ENCODE measurements at regions not wholly inside any gene's neighbourhood (a gene's known extent, or its start where the extent isn't known, plus 50 kb on each side); places are given as distances from the start of the nearest gene placed in this dataset.

GRCh38 chr3:159149633-159150032 lies 347.8 kb downstream of the MFSD1 start:
- no peak for TF ChIP-seq EZH2phosphoT487 (conservative IDR thresholded peaks at IDR 0.05; ENCODE audit: low read length)
- no peak for TF ChIP-seq CTCF (IDR thresholded peaks at IDR 0.05; ENCODE audit: insufficient read depth, low read length, poor library complexity, severe bottlenecking)
- H3K27ac ChIP-seq (ENCODE audit: low read depth, low read length), result no peak overlapping the region
- no peaks in the 10 kb centered on the region for H3K9me2 ChIP-seq (replicated peaks; ENCODE audit: insufficient read depth, low read length)
- H3K79me2 ChIP-seq (ENCODE audit: insufficient read depth, low read length), result no peaks in the 10 kb centered on the region
- H3K27me3 ChIP-seq (ENCODE audit: low read length), result no peaks in the 10 kb centered on the region
- H3K4me3 ChIP-seq (ENCODE audit: insufficient read depth, low read length, poor library complexity, severe bottlenecking), result no peak overlapping the region
- H3K9ac ChIP-seq (ENCODE audit: low read length), result no peak overlapping the region
- no peaks in the 10 kb centered on the region for H4K20me1 ChIP-seq (ENCODE audit: low read depth, low read length)
- H2AFZ ChIP-seq (ENCODE audit: low read depth, low read length, severe bottlenecking), result no peak overlapping the region
- H3K4me2 ChIP-seq (ENCODE audit: low read depth, low read length, poor library complexity, severe bottlenecking), result no peak overlapping the region
- H3K36me3 ChIP-seq (ENCODE audit: low read length), result no peaks in the 10 kb centered on the region
- no peaks in the 10 kb centered on the region for H3K9me3 ChIP-seq (ENCODE audit: insufficient read depth, low read length)
- H3F3A ChIP-seq (ENCODE audit: insufficient read depth), result no peaks in the 10 kb centered on the region

GRCh38 chr3:159150180-159150579 lies 348.3 kb downstream of the MFSD1 start:
- TF ChIP-seq CTCF (IDR thresholded peaks at IDR 0.05; ENCODE audit: insufficient read depth, low read length, poor library complexity, severe bottlenecking) (no peak), EZH2phosphoT487 (conservative IDR thresholded peaks at IDR 0.05; ENCODE audit: low read length) (no peak)
- Histone ChIP-seq H3K4me3 (ENCODE audit: insufficient read depth, low read length, poor library complexity, severe bottlenecking) (no peak overlapping the region), H3K9me2 (replicated peaks; ENCODE audit: insufficient read depth, low read length) (no peaks in the 10 kb centered on the region), H4K20me1 (ENCODE audit: low read depth, low read length) (no peaks in the 10 kb centered on the region), H3K9me3 (ENCODE audit: insufficient read depth, low read length) (no peaks in the 10 kb centered on the region), H3K27me3 (ENCODE audit: low read length) (no peaks in the 10 kb centered on the region), H3K4me2 (ENCODE audit: low read depth, low read length, poor library complexity, severe bottlenecking) (no peak overlapping the region), H3K27ac (ENCODE audit: low read depth, low read length) (no peak overlapping the region), H3K9ac (ENCODE audit: low read length) (no peak overlapping the region), H3K79me2 (ENCODE audit: insufficient read depth, low read length) (no peaks in the 10 kb centered on the region), H3K36me3 (ENCODE audit: low read length) (no peaks in the 10 kb centered on the region), H3F3A (ENCODE audit: insufficient read depth) (no peaks in the 10 kb centered on the region), H2AFZ (ENCODE audit: low read depth, low read length, severe bottlenecking) (no peak overlapping the region)

GRCh38 chr3:159151130-159151529 lies 349.3 kb downstream of the MFSD1 start:
- H3K9me3 ChIP-seq (ENCODE audit: insufficient read depth, low read length), result no peaks in the 10 kb centered on the region
- H3K4me2 ChIP-seq (ENCODE audit: low read depth, low read length, poor library complexity, severe bottlenecking), result no peak overlapping the region
- no peak overlapping the region for H3K4me3 ChIP-seq (ENCODE audit: insufficient read depth, low read length, poor library complexity, severe bottlenecking)
- H2AFZ ChIP-seq (ENCODE audit: low read depth, low read length, severe bottlenecking), result no peak overlapping the region
- no peaks in the 10 kb centered on the region for H3K36me3 ChIP-seq (ENCODE audit: low read length)
- no peaks in the 10 kb centered on the region for H3K27me3 ChIP-seq (ENCODE audit: low read length)
- H3K9me2 ChIP-seq (replicated peaks; ENCODE audit: insufficient read depth, low read length), result no peaks in the 10 kb centered on the region
- no peak for TF ChIP-seq CTCF (IDR thresholded peaks at IDR 0.05; ENCODE audit: insufficient read depth, low read length, poor library complexity, severe bottlenecking)
- no peak for TF ChIP-seq EZH2phosphoT487 (conservative IDR thresholded peaks at IDR 0.05; ENCODE audit: low read length)
- no peaks in the 10 kb centered on the region for H3K79me2 ChIP-seq (ENCODE audit: insufficient read depth, low read length)
- no peaks in the 10 kb centered on the region for H3F3A ChIP-seq (ENCODE audit: insufficient read depth)
- H3K9ac ChIP-seq (ENCODE audit: low read length), result no peak overlapping the region
- H4K20me1 ChIP-seq (ENCODE audit: low read depth, low read length), result no peaks in the 10 kb centered on the region
- no peak overlapping the region for H3K27ac ChIP-seq (ENCODE audit: low read depth, low read length)

All from SU-DHL-6 (cell line).